DMS53 treated with DMSO at 0.1 percent for 48 hours (cell line): ENCODE measurements at regions not wholly inside any gene's neighbourhood (a gene's known extent, or its start where the extent isn't known, plus 50 kb on each side); places are given as distances from the start of the nearest gene placed in this dataset.
"Not testable (repeated sequence)": the region's sequence is repeated elsewhere in the genome, so short reads cannot be mapped to it uniquely, and the experiment has no call there.

Source experiments
- DNase-seq: peaks from one replicate; lab custom pipeline; 2025; ENCODE audit not compliant: unreplicated experiment; lab: John Stamatoyannopoulos, UW

- DNase-seq = not testable (repeated sequence)
Measured at GRCh38 chr16:16559179-16559740, 180.3 kb downstream of the NPIPA7 start.

- DNase-seq = not testable (repeated sequence)
Measured at GRCh38 chr16:16561532-16561931, 182.6 kb downstream of the NPIPA7 start.

- DNase-seq = not testable (repeated sequence)
Measured at GRCh38 chr16:16563962-16564361, 185.0 kb downstream of the NPIPA7 start.

GRCh38 chr16:16565326-16565725, 186.4 kb downstream of the NPIPA7 start:
- not testable (repeated sequence) for DNase-seq

GRCh38 chr16:16570055-16570454, 191.1 kb downstream of the NPIPA7 start:
- not testable (repeated sequence) for DNase-seq

GRCh38 chr16:16570874-16571273, 191.9 kb downstream of the NPIPA7 start:
- DNase-seq = not testable (repeated sequence)

- not testable (repeated sequence) for DNase-seq
Measured at GRCh38 chr16:16572130-16572774, 193.3 kb downstream of the NPIPA7 start.

- not testable (repeated sequence) for DNase-seq
Measured at GRCh38 chr16:16577062-16577461, 198.1 kb downstream of the NPIPA7 start.

GRCh38 chr16:16578701-16579100, 199.8 kb downstream of the NPIPA7 start:
- DNase-seq = no peak

GRCh38 chr16:16582916-16583315, 204.0 kb downstream of the NPIPA7 start:
- DNase-seq = not testable (repeated sequence)

- not testable (repeated sequence) for DNase-seq
Measured at GRCh38 chr16:16586073-16586651, 207.2 kb downstream of the NPIPA7 start.

- not testable (repeated sequence) for DNase-seq
Measured at GRCh38 chr16:16586969-16587368, 208.0 kb downstream of the NPIPA7 start.

GRCh38 chr16:16588436-16588835, 209.5 kb downstream of the NPIPA7 start:
- not testable (repeated sequence) for DNase-seq

- DNase-seq = not testable (repeated sequence)
Measured at GRCh38 chr16:16590654-16591318, 211.8 kb downstream of the NPIPA7 start.

- DNase-seq = not testable (repeated sequence)
Measured at GRCh38 chr16:16593156-16593863, 214.4 kb downstream of the NPIPA7 start.

GRCh38 chr16:16595029-16595718, 216.2 kb downstream of the NPIPA7 start:
- not testable (repeated sequence) for DNase-seq

- DNase-seq = not testable (repeated sequence)
Measured at GRCh38 chr16:16601239-16601638, 222.3 kb downstream of the NPIPA7 start.

- not testable (repeated sequence) for DNase-seq
Measured at GRCh38 chr16:16607401-16608082, 228.6 kb downstream of the NPIPA7 start.

GRCh38 chr16:16609627-16610026, 230.7 kb downstream of the NPIPA7 start:
- DNase-seq = not testable (repeated sequence)
